Ovary (tissue), 7 donors: ENCODE measurements at regions not wholly inside any gene's neighbourhood (a gene's known extent, or its start where the extent isn't known, plus 50 kb on each side); places are given as distances from the start of the nearest gene placed in this dataset.
A peak's percentile ranks its signal among the peaks of the same experiment; 100 is the strongest.
"Not testable (repeated sequence)": the region's sequence is repeated elsewhere in the genome, so short reads cannot be mapped to it uniquely, and the experiment has no call there.

ENCODE experiments used
- DNase-seq, 5 donors: peaks; one replicate each; pipeline ENCODE4 v3.0.0-alpha.2; 2019 to 2020
- H3K27ac ChIP-seq, 2 donors: fragments of 200-600 bp; one replicate each; pipeline versions ENCODE4 v1.5.1 to v1.8.0; 2019 to 2022
- H3K27me3 ChIP-seq: fragments of 200-600 bp; one replicate; pipeline ENCODE4 v1.8.0; 2022
- H3K36me3 ChIP-seq: fragments of 200-600 bp; sonication (generic); one replicate; pipeline ENCODE4 v1.5.1; 2019
- H3K4me1 ChIP-seq: one replicate; pipeline ENCODE4 v1.8.1; 2013; ENCODE audit warnings: mild to moderate bottlenecking, moderate library complexity; ENCODE audit not compliant: insufficient read depth
- H3K4me3 ChIP-seq: fragments of 200-600 bp; sonication (generic); one replicate; pipeline ENCODE4 v1.5.1; 2017
- H3K9me3 ChIP-seq, 2 donors: fragments of 200-600 bp in 1 of 2; sonication (generic) in 1 of 2; one replicate each; pipeline versions ENCODE4 v1.5.1 to v1.8.1; 2013 to 2019; ENCODE audit warnings: mild to moderate bottlenecking in 1 of 2, moderate library complexity in 1 of 2
- EP300 ChIP-seq: sonication (generic); formaldehyde crosslinking; IDR thresholded peaks from one replicate; pipeline ENCODE4 v1.6.1; 2017; ENCODE audit warnings: antibody characterized with exemption
- POLR2A ChIP-seq: fragments of 450-650 bp; IDR thresholded peaks from one replicate; pipeline ENCODE4 v1.6.1; 2017; ENCODE audit warnings: antibody characterized with exemption, mild to moderate bottlenecking, moderate library complexity
- WGBS, 3 donors: extraction: QIAGEN DNeasy Blood & Tissue Kit in 1 of 3; methylation state at CpG; one replicate each; pipeline versions ENCODE4 v1.1.5 to v1.1.7; 2013 to 2017; 5-methylcytosine and 5-hydroxymethylcytosine counted together
- intact Hi-C, 4 donors: fragments of 100-400 bp; cut with DNase I; formaldehyde crosslinking; loops; one replicate each; pipeline versions ENCODE4 v1.11.0 to v1.15.1; 2022 to 2023
- TF ChIP-seq, protein P1 (sequence below), 3 donors: fragments of 450-650 bp in 2 of 3; fragments of 200-600 bp in 1 of 3; IDR thresholded peaks; one replicate each; pipeline versions ENCODE4 v1.5.1 to v1.8.0; 2016 to 2022; ENCODE audit warnings: antibody characterized with exemption in 3 of 3, mild to moderate bottlenecking in 1 of 3
- donor health status: DM: no; HTN: no; CAD: no; lungs with moderate emphysema.
- donor health status: DM: no; HTN: no; CAD: no.
- donor health status: Bipolar disorder and iron deficiency.
- donor health status: DM: no; HTN: no; CAD: no.
- donor health status: DM: yes; HTN: yes; CAD: no.

DNA sequence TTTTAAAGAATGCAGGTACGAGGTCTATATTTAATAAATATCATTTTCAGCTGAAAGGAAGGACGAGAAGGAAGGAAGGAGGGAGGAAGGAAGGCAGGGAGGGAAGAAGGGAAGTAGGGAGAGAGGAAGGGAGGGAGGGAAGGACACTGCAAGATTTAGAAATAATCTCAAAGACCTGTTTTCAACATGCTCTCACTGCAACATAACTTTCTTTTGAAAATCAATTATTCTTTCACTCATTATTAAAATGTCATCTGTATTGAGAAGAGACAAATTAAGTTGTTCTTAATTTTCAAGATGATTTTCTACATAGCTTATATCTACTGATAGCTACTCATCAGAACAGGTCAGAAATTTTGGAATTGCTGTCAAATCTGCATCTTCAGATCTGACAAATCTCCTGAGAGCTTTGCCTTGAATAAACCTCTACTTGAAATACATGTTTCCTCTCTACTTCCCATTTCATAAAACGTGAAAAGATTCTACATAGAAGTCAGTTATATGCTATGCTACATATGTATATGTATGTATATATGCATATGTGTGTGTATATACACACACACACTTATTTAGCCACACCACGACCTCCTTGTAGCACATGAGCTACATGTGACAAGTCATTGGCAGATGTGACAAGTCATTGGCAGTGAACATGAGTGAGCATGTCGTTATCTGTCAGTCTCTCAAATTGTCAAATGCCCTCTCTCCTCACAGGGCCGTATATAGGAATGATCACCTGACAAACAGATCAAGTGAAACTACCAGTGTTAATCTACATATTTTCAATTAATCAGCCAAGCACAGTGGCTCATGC, 241.6 kb downstream of the LY86 start:
- Histone ChIP-seq H3K27me3 (no peaks in the 10 kb centered on the region), H3K4me3 (no peak overlapping the region), H3K36me3 (no peaks in the 10 kb centered on the region), H3K27ac (no peak overlapping the region), H3K9me3 (no peaks in the 10 kb centered on the region), H3K4me1 (no peaks in the 10 kb centered on the region)
- 69 to 75% (median 69%) methylated on average over 6 of the region's 6 CpGs for WGBS, 3 donors
- intact Hi-C loops, result no loop called here
- no peak for DNase-seq
- TF ChIP-seq POLR2A, result no peak
- no peak for TF ChIP-seq EP300
- TF ChIP-seq, protein P1, sequence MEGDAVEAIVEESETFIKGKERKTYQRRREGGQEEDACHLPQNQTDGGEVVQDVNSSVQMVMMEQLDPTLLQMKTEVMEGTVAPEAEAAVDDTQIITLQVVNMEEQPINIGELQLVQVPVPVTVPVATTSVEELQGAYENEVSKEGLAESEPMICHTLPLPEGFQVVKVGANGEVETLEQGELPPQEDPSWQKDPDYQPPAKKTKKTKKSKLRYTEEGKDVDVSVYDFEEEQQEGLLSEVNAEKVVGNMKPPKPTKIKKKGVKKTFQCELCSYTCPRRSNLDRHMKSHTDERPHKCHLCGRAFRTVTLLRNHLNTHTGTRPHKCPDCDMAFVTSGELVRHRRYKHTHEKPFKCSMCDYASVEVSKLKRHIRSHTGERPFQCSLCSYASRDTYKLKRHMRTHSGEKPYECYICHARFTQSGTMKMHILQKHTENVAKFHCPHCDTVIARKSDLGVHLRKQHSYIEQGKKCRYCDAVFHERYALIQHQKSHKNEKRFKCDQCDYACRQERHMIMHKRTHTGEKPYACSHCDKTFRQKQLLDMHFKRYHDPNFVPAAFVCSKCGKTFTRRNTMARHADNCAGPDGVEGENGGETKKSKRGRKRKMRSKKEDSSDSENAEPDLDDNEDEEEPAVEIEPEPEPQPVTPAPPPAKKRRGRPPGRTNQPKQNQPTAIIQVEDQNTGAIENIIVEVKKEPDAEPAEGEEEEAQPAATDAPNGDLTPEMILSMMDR (IDR thresholded peaks at IDR 0.05), result no peak

DNA sequence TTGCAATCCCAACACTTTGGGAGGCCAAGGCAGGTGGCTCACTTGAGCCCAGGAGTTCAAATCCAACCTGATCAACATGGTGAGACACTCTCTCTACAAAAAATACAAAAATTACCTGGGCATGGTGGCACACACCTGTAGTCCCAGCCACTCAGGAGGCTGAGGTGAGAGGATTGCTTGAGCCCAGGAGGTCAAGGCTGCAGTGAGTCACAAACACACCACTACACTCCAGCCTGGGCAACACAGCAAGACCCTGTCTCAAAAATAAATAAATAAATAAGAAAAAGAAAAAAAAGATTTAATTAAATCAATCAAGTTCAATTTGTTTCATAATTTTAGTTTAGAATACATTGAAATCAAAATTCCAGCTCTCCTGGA, 242.2 kb downstream of the LY86 start:
- intact Hi-C loops, H3K4me1 ChIP-seq, H3K4me3 ChIP-seq, H3K27ac ChIP-seq, H3K27me3 ChIP-seq, DNase-seq, H3K9me3 ChIP-seq, H3K36me3 ChIP-seq: not testable (repeated sequence)

DNA sequence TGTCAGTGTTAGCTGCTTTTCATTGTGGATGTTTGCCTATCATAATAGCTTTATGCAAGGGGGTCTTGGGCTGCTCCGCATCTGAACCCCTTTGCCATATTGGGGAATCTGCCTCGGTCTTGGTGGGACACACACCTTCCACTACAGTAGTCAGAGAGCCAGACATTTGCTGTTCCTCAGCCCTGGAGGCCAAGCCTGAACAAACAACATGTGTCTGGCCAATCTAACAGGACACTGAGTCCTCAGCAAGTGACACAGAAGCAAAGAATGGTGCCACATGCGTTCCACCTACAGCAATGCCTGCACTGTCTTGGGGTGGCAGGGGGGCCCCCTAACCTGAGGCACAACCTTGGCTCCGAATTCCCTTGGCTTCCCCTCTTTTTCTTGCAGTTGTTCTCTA, 243.9 kb downstream of the LY86 start:
- intact Hi-C loops, result no loop called here

DNA sequence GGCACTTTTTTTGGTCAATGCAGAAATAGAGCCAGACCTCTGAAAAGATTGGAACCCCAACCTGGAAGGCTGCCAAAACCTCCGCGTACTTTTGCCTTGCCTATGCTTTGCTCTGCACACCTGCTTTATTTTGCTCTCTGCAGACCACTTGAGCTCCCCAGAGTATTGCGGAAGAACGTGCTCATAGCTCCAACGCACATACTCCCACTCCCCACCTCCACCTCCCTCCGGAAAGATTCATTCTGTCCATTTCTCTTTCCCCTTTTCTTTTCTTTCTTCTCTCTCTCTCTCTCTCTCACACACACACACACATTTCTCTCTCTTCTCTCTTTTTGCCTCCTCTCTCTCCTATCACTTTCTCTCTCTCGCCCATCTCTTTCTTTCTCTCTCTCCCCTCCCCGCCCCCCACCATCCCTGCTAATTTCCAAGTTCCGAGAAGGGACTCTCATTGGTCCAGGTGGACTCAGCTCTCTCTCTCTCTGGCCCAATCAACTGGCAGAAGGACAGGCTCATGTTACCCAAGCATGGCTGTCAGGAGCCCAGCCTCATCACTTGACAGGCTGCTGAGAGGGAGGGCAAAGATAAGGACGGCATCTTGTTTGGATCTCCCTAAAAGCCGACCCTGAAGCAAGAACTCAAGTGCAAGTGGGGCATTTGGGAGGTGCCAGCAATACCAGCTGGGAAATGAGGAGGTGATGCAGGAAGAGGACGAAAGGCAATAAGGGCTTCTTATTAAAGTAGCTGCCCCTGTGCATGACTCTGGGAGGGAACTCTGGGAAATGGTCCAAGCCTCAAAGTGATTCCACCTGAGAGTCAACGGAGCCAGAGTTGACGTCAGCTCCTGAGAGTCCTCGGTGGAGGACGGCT, 246.1 kb downstream of the LY86 start:
- H3K27ac ChIP-seq, result no peak overlapping the region
- no peak for TF ChIP-seq POLR2A
- no peaks in the 10 kb centered on the region for H3K27me3 ChIP-seq
- H3K9me3 ChIP-seq, result no peaks in the 10 kb centered on the region
- no peaks in the 10 kb centered on the region for H3K4me1 ChIP-seq
- H3K36me3 ChIP-seq, result no peaks in the 10 kb centered on the region
- intact Hi-C loops, result no loop called here
- peak in 1 of 5 donors; percentile 43 for DNase-seq
- 12 to 25% (median 18%) methylated on average over 16 of the region's 16 CpGs for WGBS, 3 donors
- no peak overlapping the region for H3K4me3 ChIP-seq

More for the DNA sequence above, 243.9 kb downstream of the LY86 start:
- Histone ChIP-seq H3K27ac (no peak overlapping the region), H3K4me1 (no peaks in the 10 kb centered on the region), H3K4me3 (no peak overlapping the region), H3K9me3 (no peaks in the 10 kb centered on the region), H3K36me3 (no peaks in the 10 kb centered on the region), H3K27me3 (no peaks in the 10 kb centered on the region)
- TF ChIP-seq POLR2A (no peak), EP300 (no peak)
- TF ChIP-seq, protein P1 (IDR thresholded peaks at IDR 0.05), result no peak
- WGBS, 3 donors, result 88 to 90% (median 90%) methylated on average over 4 of the region's 4 CpGs
- DNase-seq, result no peak

DNA sequence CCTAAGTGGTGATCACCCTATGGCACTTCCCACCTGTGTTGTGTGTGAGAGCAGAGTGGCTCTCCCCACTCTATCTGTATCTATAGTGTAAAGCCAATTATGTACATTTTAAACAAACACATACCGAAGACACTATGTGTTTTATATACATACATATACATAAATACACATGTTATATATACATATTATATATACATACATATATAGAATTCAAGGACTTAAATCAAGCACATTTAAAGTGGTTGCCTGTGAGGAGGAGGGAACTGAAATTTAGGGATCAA, 246.6 kb downstream of the LY86 start:
- DNase-seq, result no peak
- no peak overlapping the region for H3K27ac ChIP-seq
- H3K4me3 ChIP-seq, result no peak overlapping the region
- intact Hi-C loops, result no loop called here
- no peaks in the 10 kb centered on the region for H3K36me3 ChIP-seq
- no peaks in the 10 kb centered on the region for H3K27me3 ChIP-seq
- WGBS, 3 donors, result 60 to 75% (median 69%) methylated on average over 1 of the region's 1 CpG
- H3K4me1 ChIP-seq, result no peaks in the 10 kb centered on the region
- H3K9me3 ChIP-seq, result no peaks in the 10 kb centered on the region
- TF ChIP-seq, protein P1 (IDR thresholded peaks at IDR 0.05), result no peak
